GM06990 (cell line): ENCODE measurements at regions not wholly inside any gene's neighbourhood (a gene's known extent, or its start where the extent isn't known, plus 50 kb on each side); places are given as distances from the start of the nearest gene placed in this dataset.
"Not testable (repeated sequence)": the region's sequence is repeated elsewhere in the genome, so short reads cannot be mapped to it uniquely, and the experiment has no call there.

ENCODE experiments used
- DNase-seq: peaks from one replicate; pipeline ENCODE4 v3.0.0-alpha.2; 2011; ENCODE audit not compliant: insufficient read length; ENCODE audit errors: extremely low read depth
- H3K27me3 ChIP-seq: replicated peaks from 2 replicates; pipeline ENCODE4 v1.6.0; 2011; ENCODE audit warnings: low read length; ENCODE audit not compliant: control insufficient read depth, insufficient read depth
- H3K36me3 ChIP-seq: 2 replicates; pipeline ENCODE4 v1.5.1; 2011; ENCODE audit warnings: low read length; ENCODE audit not compliant: control insufficient read depth, insufficient read depth
- H3K4me3 ChIP-seq: replicated peaks from 2 replicates; pipeline ENCODE4 v1.5.1; 2011; ENCODE audit warnings: low read depth, mild to moderate bottlenecking, control low read depth, low read length
- CTCF ChIP-seq: IDR thresholded peaks from 2 replicates; pipeline ENCODE4 v1.5.1; 2011; ENCODE audit warnings: low read length, control low read depth, mild to moderate bottlenecking, inconsistent platforms; ENCODE audit not compliant: insufficient read depth, poor library complexity, severe bottlenecking

DNA sequence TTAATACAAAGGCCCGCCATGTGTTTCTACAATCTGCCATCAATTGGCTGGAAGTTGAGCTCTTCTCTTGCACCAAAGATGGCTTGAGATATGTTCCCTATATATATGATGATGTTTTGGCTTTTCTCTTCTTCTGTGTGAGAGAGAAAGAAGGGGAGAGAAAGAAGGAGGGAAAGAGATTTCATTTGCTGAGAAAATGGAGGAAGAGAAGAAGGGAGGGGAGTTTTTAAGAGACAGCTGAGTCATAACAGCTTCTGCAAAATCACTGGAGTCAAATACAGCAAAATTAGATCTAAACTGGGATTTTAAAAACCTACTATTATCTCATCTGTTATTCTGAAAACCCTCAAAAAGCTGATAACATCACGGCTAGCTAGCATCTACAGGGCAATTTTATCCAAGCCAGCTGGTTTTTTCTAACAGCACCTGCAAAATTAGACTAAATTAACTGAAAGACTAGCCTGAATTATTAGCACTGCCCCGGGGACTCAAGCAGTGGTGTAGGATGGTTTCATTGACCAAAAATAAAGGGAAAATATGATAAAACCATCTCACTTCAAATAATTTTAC, 647.6 kb upstream of the ACTRT1 start:
- Histone ChIP-seq H3K36me3 (no peaks in the 10 kb centered on the region), H3K4me3 (no peak overlapping the region), H3K27me3 (no peaks in the 10 kb centered on the region)
- DNase-seq, result no peak
- TF ChIP-seq CTCF, result no peak

GRCh38 chrX:128698573-128699181, 646.5 kb upstream of the ACTRT1 start:
- H3K27me3 ChIP-seq, result no peaks in the 10 kb centered on the region
- no peak for TF ChIP-seq CTCF
- no peak for DNase-seq
- H3K36me3 ChIP-seq, result no peaks in the 10 kb centered on the region
- H3K4me3 ChIP-seq, result no peak overlapping the region

GRCh38 chrX:128691872-128692271, 639.7 kb upstream of the ACTRT1 start:
- H3K4me3 ChIP-seq, result no peak overlapping the region
- TF ChIP-seq CTCF, result no peak
- no peaks in the 10 kb centered on the region for H3K36me3 ChIP-seq
- DNase-seq, result no peak
- no peaks in the 10 kb centered on the region for H3K27me3 ChIP-seq

DNA sequence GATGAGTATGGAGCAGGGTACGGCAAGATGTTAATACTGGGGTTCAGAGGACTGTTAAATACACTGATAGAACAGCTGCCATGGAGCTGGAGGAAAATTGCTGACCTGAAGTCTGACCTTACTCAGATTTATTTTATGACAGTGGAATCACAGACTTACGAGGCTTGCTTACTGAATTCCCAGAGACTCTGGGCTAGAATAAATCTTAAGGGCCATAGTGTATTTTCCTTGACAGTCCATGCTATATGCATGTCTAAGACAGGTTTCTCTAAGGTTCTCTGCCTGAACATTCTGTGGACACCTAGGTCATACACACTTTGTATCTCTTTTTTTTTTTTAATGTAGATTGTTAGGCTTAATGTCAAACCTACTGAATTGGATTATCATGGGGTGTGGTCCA, 633.2 kb upstream of the ACTRT1 start:
- Histone ChIP-seq H3K36me3 (no peaks in the 10 kb centered on the region), H3K27me3 (no peaks in the 10 kb centered on the region), H3K4me3 (no peak overlapping the region)
- DNase-seq, result no peak
- no peak for TF ChIP-seq CTCF

GRCh38 chrX:128676651-128677050, 624.4 kb upstream of the ACTRT1 start:
- H3K4me3 ChIP-seq, result no peak overlapping the region
- H3K27me3 ChIP-seq, result no peaks in the 10 kb centered on the region
- no peak for TF ChIP-seq CTCF
- H3K36me3 ChIP-seq, result no peaks in the 10 kb centered on the region
- no peak for DNase-seq

DNA sequence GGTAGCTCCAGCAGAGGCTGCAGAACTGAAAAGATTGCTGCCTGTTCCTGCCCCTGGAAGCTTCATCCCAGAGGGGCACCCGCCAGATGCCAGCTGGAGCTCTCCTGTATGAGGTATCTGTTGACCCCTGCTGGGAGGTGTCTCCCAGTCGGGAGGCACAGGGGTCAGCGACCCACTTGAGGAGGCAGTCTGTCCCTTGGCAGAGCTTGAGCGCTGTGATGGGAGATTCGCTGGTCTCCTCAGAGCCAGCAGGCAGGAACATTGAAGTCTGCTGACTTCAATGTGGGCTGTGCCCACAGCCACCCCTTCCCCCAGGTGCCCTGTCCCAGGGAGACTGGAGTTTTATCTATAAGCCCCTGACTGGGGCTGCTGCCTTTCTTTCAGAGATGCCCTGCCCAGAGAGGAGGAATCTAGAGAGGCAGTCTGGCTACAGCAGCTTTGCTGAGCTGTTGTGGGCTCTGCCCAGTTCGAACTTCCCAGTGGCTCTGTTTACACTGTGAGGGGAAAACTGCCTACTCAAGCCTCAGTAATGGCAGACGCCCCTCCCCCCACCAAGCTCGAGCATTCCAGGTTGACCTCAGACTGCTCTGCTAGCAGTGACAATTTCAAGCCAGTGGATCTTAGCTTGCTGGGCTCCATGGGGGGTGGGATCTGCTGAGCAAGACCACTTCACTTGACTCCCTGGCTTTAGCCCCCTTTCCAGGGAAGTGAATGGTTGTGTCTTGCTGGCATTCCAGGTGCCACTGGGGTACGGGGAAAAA, 622.3 kb upstream of the ACTRT1 start:
- H3K4me3 ChIP-seq, H3K27me3 ChIP-seq, DNase-seq, H3K36me3 ChIP-seq: not testable (repeated sequence)
